ENCODE measurements at regions not wholly inside any gene's neighbourhood (a gene's known extent, or its start where the extent isn't known, plus 50 kb on each side); places are given as distances from the start of the nearest gene placed in this dataset.

- TF ChIP-seq CTCF (conservative IDR thresholded peaks at IDR 0.05; ENCODE audit: low read depth, low read length) (no peak), EZH2 (IDR thresholded peaks at IDR 0.05; ENCODE audit: low read length, unreplicated experiment) (no peak), EZH2phosphoT487 (IDR thresholded peaks at IDR 0.05; ENCODE audit: borderline replicate concordance, low read length) (no peak)
Measured at GRCh38 chr11:107179829-107180228, 161.6 kb upstream of the GUCY1A2 start.
